Brain microvascular endothelial cell (primary cell): ENCODE measurements at regions not wholly inside any gene's neighbourhood (a gene's known extent, or its start where the extent isn't known, plus 50 kb on each side); places are given as distances from the start of the nearest gene placed in this dataset.

Source experiments
- DNase-seq: peaks from one replicate; pipeline ENCODE4 v3.0.0-alpha.2; 2020
- H3K27ac ChIP-seq: fragments of 250-450 bp; sonication (Bioruptor Pico); 2 replicates; pipeline ENCODE4 v1.5.1; 2020; ENCODE audit warnings: mild to moderate bottlenecking, moderate library complexity
- H3K27me3 ChIP-seq: fragments of 250-450 bp; sonication (Bioruptor Pico); replicated peaks from 2 replicates; pipeline ENCODE4 v1.5.1; 2020; ENCODE audit warnings: mild to moderate bottlenecking
- H3K36me3 ChIP-seq: fragments of 250-450 bp; sonication (Bioruptor Pico); replicated peaks from 2 replicates; pipeline ENCODE4 v1.5.1; 2020; ENCODE audit warnings: mild to moderate bottlenecking
- H3K4me3 ChIP-seq: 2 replicates; pipeline ENCODE4 v1.5.1; 2011; ENCODE audit warnings: low read depth, mild to moderate bottlenecking, control low read depth, low read length, moderate library complexity
- CTCF ChIP-seq: IDR thresholded peaks from 2 replicates; pipeline ENCODE4 v1.5.1; 2011; ENCODE audit warnings: low read depth, mild to moderate bottlenecking, moderate library complexity, low read length, control low read depth, inconsistent platforms; ENCODE audit errors: missing control alignments
- in situ Hi-C: cut with HindIII; loops from 2 replicates; pipeline ENCODE4 v1.10.0; 2017; ENCODE audit warnings: low sequenced_read_pairs, low pct_ligation_motif_present

DNA sequence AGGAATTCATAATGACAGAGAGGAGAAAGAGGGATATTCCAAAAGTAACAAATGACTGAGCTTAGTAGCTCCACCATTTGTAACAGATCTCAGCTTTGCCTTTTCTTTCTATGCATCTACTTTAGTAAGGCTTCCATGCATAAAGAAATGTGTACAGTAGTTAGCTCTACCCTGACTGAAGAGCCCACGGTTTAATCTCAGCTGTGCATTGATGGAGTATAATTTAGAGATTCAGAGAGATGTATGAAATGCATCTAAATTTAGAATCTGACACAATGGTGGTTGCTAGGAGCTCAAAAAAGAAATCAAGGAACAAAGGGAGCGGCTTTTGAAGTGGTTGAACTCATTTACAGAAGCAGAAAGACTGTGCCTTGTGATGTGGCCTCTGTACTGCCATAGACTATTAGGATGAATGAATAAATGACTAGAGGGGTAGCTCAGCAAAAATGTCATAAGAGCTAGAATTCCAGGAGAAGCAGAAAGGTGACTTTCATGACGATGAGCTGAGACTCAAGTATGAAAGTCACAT, 838.6 kb downstream of the RPS29 start:
- no peak for TF ChIP-seq CTCF
- no peak for DNase-seq
- no peaks in the 10 kb centered on the region for H3K36me3 ChIP-seq
- no peak overlapping the region for H3K27ac ChIP-seq
- in situ Hi-C loops, result no loop called here
- H3K4me3 ChIP-seq, result no peak overlapping the region
- no peaks in the 10 kb centered on the region for H3K27me3 ChIP-seq

- Histone ChIP-seq H3K27me3 (no peaks in the 10 kb centered on the region), H3K4me3 (no peak overlapping the region), H3K27ac (no peak overlapping the region), H3K36me3 (no peaks in the 10 kb centered on the region)
- DNase-seq, result no peak
- in situ Hi-C loops, result no loop called here
- no peak for TF ChIP-seq CTCF
Observed at GRCh38 chr14:48744202-48744601, 842.0 kb downstream of the RPS29 start.

DNA sequence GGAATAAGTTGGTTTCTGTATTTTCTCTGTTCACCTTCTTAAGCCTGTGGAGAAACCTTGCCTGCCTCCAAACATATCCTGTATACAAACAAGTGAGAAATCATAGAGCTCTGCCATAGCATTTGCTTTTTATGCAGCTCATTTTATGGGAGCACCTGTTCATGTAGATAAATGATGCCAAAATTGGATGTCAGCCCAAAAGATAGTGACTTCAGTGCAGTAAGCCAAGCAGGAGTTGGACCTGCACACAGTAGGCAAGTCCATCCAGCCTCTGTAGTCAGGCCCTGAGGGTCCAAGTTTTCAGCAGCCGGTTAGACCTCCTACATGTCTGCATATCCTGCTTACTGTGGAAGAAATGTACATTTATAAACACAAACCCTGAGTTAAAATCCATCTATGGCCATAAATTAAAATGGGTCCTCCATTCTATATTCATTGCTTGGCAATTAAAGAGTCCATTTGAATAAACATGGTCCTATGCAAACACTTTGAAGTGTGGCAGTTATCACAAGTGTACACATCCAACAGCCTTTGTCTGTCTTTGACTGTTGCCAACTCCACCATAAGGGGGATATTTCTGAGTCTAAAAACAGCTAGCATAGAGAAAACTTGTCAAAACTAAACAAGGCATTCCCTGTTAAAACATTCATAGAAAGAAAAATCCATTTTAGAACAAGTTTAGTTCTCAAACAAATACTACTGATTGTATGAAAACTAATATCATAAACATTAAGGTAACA, 847.8 kb downstream of the RPS29 start:
- H3K27me3 ChIP-seq, result no peaks in the 10 kb centered on the region
- in situ Hi-C loops, result no loop called here
- no peak for TF ChIP-seq CTCF
- DNase-seq, result no peak
- no peak overlapping the region for H3K4me3 ChIP-seq
- H3K27ac ChIP-seq, result no peak overlapping the region
- no peaks in the 10 kb centered on the region for H3K36me3 ChIP-seq

GRCh38 chr14:48735607-48736006, 850.6 kb downstream of the RPS29 start:
- DNase-seq, result no peak
- H3K36me3 ChIP-seq, result no peaks in the 10 kb centered on the region
- in situ Hi-C loops, result no loop called here
- no peak for TF ChIP-seq CTCF
- no peak overlapping the region for H3K27ac ChIP-seq
- no peaks in the 10 kb centered on the region for H3K27me3 ChIP-seq
- no peak overlapping the region for H3K4me3 ChIP-seq

- no peak for TF ChIP-seq CTCF
- H3K4me3 ChIP-seq, result no peak overlapping the region
- no peaks in the 10 kb centered on the region for H3K36me3 ChIP-seq
- H3K27me3 ChIP-seq, result no peaks in the 10 kb centered on the region
- no peak for DNase-seq
- no peak overlapping the region for H3K27ac ChIP-seq
- in situ Hi-C loops, result no loop called here
Observed at GRCh38 chr14:48731260-48731659, 854.9 kb downstream of the RPS29 start.
